Body of pancreas (tissue), 4 donors: ENCODE measurements at regions not wholly inside any gene's neighbourhood (a gene's known extent, or its start where the extent isn't known, plus 50 kb on each side); places are given as distances from the start of the nearest gene placed in this dataset.

Experiments
- CTCF ChIP-seq, 7 experiments: fragments of 450-650 bp in 4 of 7; fragments of 200-600 bp in 3 of 7; sonication (generic) in 3 of 7; IDR thresholded peaks; one replicate each; pipeline ENCODE4 v1.5.1; 2016 to 2019; ENCODE audit warnings: antibody characterized with exemption in 7 of 7
- POLR2A ChIP-seq, 3 donors: fragments of 450-650 bp; IDR thresholded peaks; one replicate each; pipeline ENCODE4 v1.6.1; 2016; ENCODE audit warnings: antibody characterized with exemption in 3 of 3, mild to moderate bottlenecking in 2 of 3

- TF ChIP-seq CTCF (IDR thresholded peaks at IDR 0.05) (no peak), POLR2A (IDR thresholded peaks at IDR 0.05) (no peak)
Observed at GRCh38 chr10:83119346-83119745, 1020.0 kb upstream of the GHITM start.
